ENCODE measurements at regions not wholly inside any gene's neighbourhood (a gene's known extent, or its start where the extent isn't known, plus 50 kb on each side); places are given as distances from the start of the nearest gene placed in this dataset.

- TF ChIP-seq CTCF (IDR thresholded peaks at IDR 0.05) (no peak), EZH2 (IDR thresholded peaks at IDR 0.05; ENCODE audit: borderline replicate concordance, insufficient read depth, low read depth, low read length, poor library complexity, severe bottlenecking) (no peak)
Observed at GRCh38 chr2:59899692-59900091, 653.8 kb downstream of the BCL11A start.
